K562 (cell line): ENCODE measurements at regions not wholly inside any gene's neighbourhood (a gene's known extent, or its start where the extent isn't known, plus 50 kb on each side); places are given as distances from the start of the nearest gene placed in this dataset.

ENCODE experiments used
- ADNP ChIP-seq: fragments of 200-800 bp; sonication (Bioruptor generic); IDR thresholded peaks from 2 replicates; pipeline ENCODE4 v1.6.1; 2016; ENCODE audit warnings: missing genetic modification characterization, missing compliant biosample characterization
- DLX4 ChIP-seq: fragments of 250-450 bp; sonication (Bioruptor Pico); IDR thresholded peaks from 2 replicates; pipeline ENCODE4 v1.6.1; 2021; ENCODE audit warnings: mild to moderate bottlenecking
- ETS1 ChIP-seq: conservative IDR thresholded peaks from 2 replicates; pipeline ENCODE4 v1.6.1; 2011; ENCODE audit warnings: low read depth, mild to moderate bottlenecking, low read length; ENCODE audit not compliant: control insufficient read depth
- MAFF ChIP-seq: IDR thresholded peaks from 2 replicates; pipeline ENCODE4 v1.6.1; 2012; ENCODE audit warnings: low read length, improper control_type of control experiment
- MAFK ChIP-seq: IDR thresholded peaks from 2 replicates; pipeline ENCODE4 v1.6.1; 2011; ENCODE audit warnings: low read length, improper control_type of control experiment
- MAX ChIP-seq: sonication (generic); formaldehyde crosslinking; IDR thresholded peaks from 2 replicates; pipeline ENCODE4 v1.9.0; 2022; ENCODE audit warnings: mild to moderate bottlenecking, missing genetic modification reagents
- NBN ChIP-seq: fragments of 450-650 bp; IDR thresholded peaks from 2 replicates; pipeline ENCODE4 v1.6.1; 2016; ENCODE audit warnings: low read depth, mild to moderate bottlenecking
- NR3C1 ChIP-seq: sonication (generic); formaldehyde crosslinking; IDR thresholded peaks from 2 replicates; pipeline ENCODE4 v1.8.1; 2022; ENCODE audit warnings: missing genetic modification reagents
- POLR2AphosphoS2 ChIP-seq: IDR thresholded peaks from 2 replicates; pipeline ENCODE4 v1.6.1; 2012; ENCODE audit warnings: low read length, improper control_type of control experiment
- RFX7 ChIP-seq: fragments of 250-450 bp; sonication (Bioruptor Pico); IDR thresholded peaks from 2 replicates; pipeline ENCODE4 v1.5.1; 2021; ENCODE audit warnings: mild to moderate bottlenecking
- SIN3B ChIP-seq: fragments of 450-650 bp; IDR thresholded peaks from 2 replicates; pipeline ENCODE4 v1.6.1; 2017; ENCODE audit warnings: low read depth, mild to moderate bottlenecking, moderate library complexity
- SMAD3 ChIP-seq: fragments of 450-650 bp; formaldehyde crosslinking; conservative IDR thresholded peaks from 2 replicates; pipeline ENCODE4 v1.4.0; 2020; ENCODE audit warnings: mild to moderate bottlenecking
- TRIM25 ChIP-seq: fragments of 450-650 bp; IDR thresholded peaks from 2 replicates; pipeline ENCODE4 v1.7.0; 2016; ENCODE audit warnings: borderline replicate concordance
- USF1 ChIP-seq: sonication (generic); formaldehyde crosslinking; IDR thresholded peaks from 2 replicates; pipeline ENCODE4 v1.9.0; 2022; ENCODE audit warnings: mild to moderate bottlenecking, missing genetic modification reagents
- ZBTB43 ChIP-seq: sonication (generic); formaldehyde crosslinking; IDR thresholded peaks from 2 replicates; pipeline ENCODE4 v1.8.0; 2023; ENCODE audit warnings: mild to moderate bottlenecking, missing genetic modification reagents
- ZFP30 ChIP-seq: fragments of 250-450 bp; sonication (Bioruptor Pico); IDR thresholded peaks from 2 replicates; pipeline ENCODE4 v1.8.0; 2022; ENCODE audit warnings: moderate library complexity, mild to moderate bottlenecking, inconsistent platforms, borderline replicate concordance
- ZNF239 ChIP-seq: fragments of 250-450 bp; sonication (Bioruptor Pico); IDR thresholded peaks from 2 replicates; pipeline ENCODE4 v1.4.0; 2020; ENCODE audit warnings: mild to moderate bottlenecking
- ZNF384 ChIP-seq: IDR thresholded peaks from 2 replicates; pipeline ENCODE4 v1.6.1; 2012; ENCODE audit warnings: low read depth, low read length, improper control_type of control experiment
- ZNF518B ChIP-seq: fragments of 250-450 bp; sonication (Bioruptor Pico); IDR thresholded peaks from 2 replicates; pipeline ENCODE4 v1.5.0; 2021; ENCODE audit warnings: mild to moderate bottlenecking, moderate library complexity
- ZNF717 ChIP-seq: fragments of 250-450 bp; sonication (Bioruptor Pico); IDR thresholded peaks from 2 replicates; pipeline ENCODE4 v1.5.0; 2021

GRCh38 chr16:25553711-25554436 lies 137.9 kb upstream of the HS3ST4 start (continued):
- TF ChIP-seq NBN (peak; percentile 60; the same call in 1 of the 2 replicates), MAX (CRISPR knock-in tag) (no peak), DLX4 (no peak), POLR2AphosphoS2 (no peak), ZBTB43 (CRISPR knock-in tag) (no peak), ADNP (tag) (no peak), RFX7 (CRISPR knock-in tag) (no peak), ZNF384 (no peak), NR3C1 (no peak), ZNF239 (CRISPR knock-in tag) (no peak), USF1 (CRISPR knock-in tag) (no peak), ZNF717 (CRISPR knock-in tag) (no peak), SIN3B (no peak), MAFK (no peak), ZFP30 (no peak), TRIM25 (no peak), ZNF518B (no peak), SMAD3 (CRISPR knock-in tag) (no peak), MAFF (no peak), ETS1 (no peak)
